H1 (cell line): ENCODE measurements at regions not wholly inside any gene's neighbourhood (a gene's known extent, or its start where the extent isn't known, plus 50 kb on each side); places are given as distances from the start of the nearest gene placed in this dataset.

ENCODE experiments used
- CHD7 ChIP-seq: fragments of 300-600 bp; sonication (generic); IDR thresholded peaks from 2 replicates; pipeline ENCODE4 v1.7.1; 2012; ENCODE audit warnings: low read length, moderate library complexity, mild to moderate bottlenecking, inconsistent platforms; ENCODE audit not compliant: insufficient replicate concordance
- CTBP2 ChIP-seq: IDR thresholded peaks from 2 replicates; pipeline ENCODE4 v1.7.0; 2011; ENCODE audit warnings: borderline replicate concordance, mild to moderate bottlenecking, moderate library complexity, mixed read lengths, low read length; ENCODE audit not compliant: insufficient read depth, insufficient read length
- EGR1 ChIP-seq: IDR thresholded peaks from 2 replicates; pipeline ENCODE4 v1.6.1; 2011; ENCODE audit warnings: low read depth, low read length, borderline replicate concordance
- EP300 ChIP-seq, 2 experiments: IDR thresholded peaks; 1 replicate in 1 of 2; 2 replicates in 1 of 2; pipeline ENCODE4 v1.6.1; 2011 to 2012; ENCODE audit warnings: low read depth in 2 of 2, low read length in 2 of 2, mild to moderate bottlenecking in 2 of 2, borderline replicate concordance in 1 of 2, inconsistent platforms in 1 of 2, moderate library complexity in 1 of 2
- EZH2 ChIP-seq: fragments of 200-600 bp; sonication (generic); IDR thresholded peaks from 2 replicates; pipeline ENCODE4 v1.7.1; 2012; ENCODE audit warnings: low read depth, mild to moderate bottlenecking, moderate library complexity, low read length, inconsistent platforms; ENCODE audit not compliant: severe bottlenecking
- KDM5A ChIP-seq: fragments of 200-600 bp; IDR thresholded peaks from 2 replicates; pipeline ENCODE4 v1.7.1; 2012; ENCODE audit warnings: mild to moderate bottlenecking, low read length, inconsistent platforms, mixed read lengths
- NANOG ChIP-seq: IDR thresholded peaks from 2 replicates; pipeline ENCODE4 v1.6.1; 2011; ENCODE audit warnings: low read length, low read depth, mild to moderate bottlenecking, inconsistent platforms; ENCODE audit not compliant: insufficient read depth, poor library complexity, severe bottlenecking
- NRF1 ChIP-seq: IDR thresholded peaks from 2 replicates; pipeline ENCODE4 v1.6.1; 2011; ENCODE audit warnings: mild to moderate bottlenecking, low read depth, low read length, improper control_type of control experiment
- TBP ChIP-seq: IDR thresholded peaks from 2 replicates; pipeline ENCODE4 v1.6.1; 2011; ENCODE audit warnings: low read depth, low read length, improper control_type of control experiment

GRCh38 chr5:179407191-179408175, 62.2 kb upstream of the ADAMTS2 start (continued):
- TF ChIP-seq CHD7 (no peak), NANOG (no peak), EGR1 (no peak), CTBP2 (no peak), TBP (no peak), EP300 (IDR thresholded peaks at IDR 0.05; ENCODE audit: borderline replicate concordance in 1 of 2, low read depth in 2 of 2, low read length in 2 of 2) (no peak), NRF1 (no peak), EZH2 (no peak), KDM5A (no peak)
